ENCODE measurements at regions not wholly inside any gene's neighbourhood (a gene's known extent, or its start where the extent isn't known, plus 50 kb on each side); places are given as distances from the start of the nearest gene placed in this dataset.

DNA sequence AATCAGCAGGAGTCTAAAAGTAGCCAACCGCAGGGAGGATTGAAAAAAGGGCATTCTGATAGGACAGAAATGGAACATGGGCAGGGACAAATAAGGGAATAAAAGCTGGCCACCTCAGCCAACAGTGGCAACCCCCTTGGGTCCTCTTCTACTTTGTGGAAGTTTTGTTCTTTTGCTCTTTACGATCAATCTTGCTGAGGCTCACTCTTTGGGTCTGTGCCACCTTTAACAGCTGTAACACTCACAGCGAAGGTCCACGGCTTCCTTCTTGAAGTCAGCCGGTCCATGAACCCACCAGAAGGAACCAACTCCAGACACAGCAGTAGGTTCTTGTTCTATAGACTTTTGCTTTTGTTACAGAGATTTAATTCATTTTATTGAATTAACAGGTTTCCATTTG is 285.4 kb upstream of the CDH20 start:
- TF ChIP-seq POLR2A (IDR thresholded peaks at IDR 0.05; ENCODE audit: low read depth, low read length) (no peak), POLR2AphosphoS5 (IDR thresholded peaks at IDR 0.05; ENCODE audit: low read depth, low read length) (no peak), TAF1 (IDR thresholded peaks at IDR 0.05; ENCODE audit: borderline replicate concordance, low read depth, low read length) (no peak)
